Suprapubic skin (tissue), 4 donors: ENCODE measurements at regions not wholly inside any gene's neighbourhood (a gene's known extent, or its start where the extent isn't known, plus 50 kb on each side); places are given as distances from the start of the nearest gene placed in this dataset.

ENCODE experiments used
- DNase-seq, 2 donors: peaks; one replicate each; pipeline ENCODE4 v3.0.0-alpha.2; 2019; ENCODE audit warnings: low spot score in 2 of 2
- H3K27ac ChIP-seq: fragments of 200-600 bp; sonication (generic); one replicate; pipeline ENCODE4 v1.5.1; 2019
- H3K27me3 ChIP-seq: fragments of 200-600 bp; sonication (generic); one replicate; pipeline ENCODE4 v1.5.1; 2019
- H3K36me3 ChIP-seq: fragments of 200-600 bp; sonication (generic); one replicate; pipeline ENCODE4 v1.5.1; 2019
- H3K4me1 ChIP-seq: fragments of 200-600 bp; sonication (generic); one replicate; pipeline ENCODE4 v1.5.1; 2019
- H3K4me3 ChIP-seq: fragments of 200-600 bp; sonication (generic); one replicate; pipeline ENCODE4 v1.5.1; 2019; ENCODE audit warnings: mild to moderate bottlenecking
- H3K9me3 ChIP-seq: fragments of 200-600 bp; sonication (generic); one replicate; pipeline ENCODE4 v1.5.1; 2019
- EP300 ChIP-seq: sonication (generic); formaldehyde crosslinking; IDR thresholded peaks from one replicate; pipeline ENCODE4 v1.6.1; 2017; ENCODE audit warnings: antibody characterized with exemption
- POLR2A ChIP-seq, 2 donors: fragments of 450-650 bp; IDR thresholded peaks; one replicate each; pipeline ENCODE4 v1.6.1; 2017; ENCODE audit warnings: antibody characterized with exemption in 2 of 2, mild to moderate bottlenecking in 2 of 2, moderate library complexity in 2 of 2
- POLR2AphosphoS5 ChIP-seq, 3 donors: sonication (generic); formaldehyde crosslinking; IDR thresholded peaks; one replicate each; pipeline ENCODE4 v1.6.1; 2017; ENCODE audit warnings: antibody characterized with exemption in 3 of 3
- WGBS: methylation state at CpG from one replicate; pipeline ENCODE4 v1.1.5; 2018; 5-methylcytosine and 5-hydroxymethylcytosine counted together
- TF ChIP-seq, protein P1 (sequence below), 2 donors: fragments of 200-600 bp in 1 of 2; fragments of 450-650 bp in 1 of 2; sonication (generic) in 1 of 2; IDR thresholded peaks; one replicate each; pipeline ENCODE4 v1.5.1; 2016 to 2019; ENCODE audit warnings: antibody characterized with exemption in 2 of 2, mild to moderate bottlenecking in 1 of 2, moderate library complexity in 1 of 2

DNA sequence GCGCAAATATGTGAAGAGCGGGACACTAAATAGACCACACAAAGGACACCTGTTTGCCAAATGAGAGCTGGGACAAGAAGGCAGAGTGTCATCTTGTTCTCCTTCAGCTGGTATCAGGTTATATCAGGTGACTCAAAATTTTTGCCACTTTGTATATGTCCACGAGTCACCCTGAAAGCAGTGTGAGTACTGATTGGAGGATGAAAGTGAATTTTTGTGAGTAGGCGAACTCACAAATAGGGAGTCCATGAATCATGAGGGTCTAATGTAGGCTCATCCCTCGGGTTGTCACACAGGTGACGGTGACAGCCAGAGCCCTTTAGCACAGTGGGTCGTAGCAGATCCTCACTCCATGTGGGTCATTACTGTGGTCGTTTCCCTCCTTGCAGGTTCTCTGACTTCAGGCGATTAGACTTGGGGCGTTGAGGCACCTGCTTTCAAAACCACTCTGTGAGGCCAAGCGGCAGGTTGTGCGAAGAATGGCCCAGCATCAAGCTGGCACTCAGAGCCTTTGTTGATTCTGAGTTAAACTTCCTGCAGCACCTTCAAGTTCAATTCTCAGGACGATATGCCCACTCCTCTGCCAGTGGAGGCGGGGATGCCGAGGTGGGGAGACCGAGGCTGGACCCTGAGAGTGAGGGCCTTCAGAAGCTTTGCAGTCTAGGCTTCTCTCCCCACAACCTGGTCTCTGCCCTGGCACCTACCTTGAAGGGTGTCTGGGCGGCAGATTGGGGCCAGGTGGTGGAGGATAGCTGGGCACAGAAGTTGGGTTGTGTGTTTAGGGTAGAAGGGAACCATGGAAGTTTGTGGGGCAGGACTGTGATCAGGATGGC is 173.8 kb downstream of the SMAD6 start:
- Histone ChIP-seq H3K4me3 (no peak overlapping the region), H3K36me3 (no peaks in the 10 kb centered on the region), H3K27ac (no peak overlapping the region), H3K9me3 (no peaks in the 10 kb centered on the region), H3K27me3 (no peaks in the 10 kb centered on the region), H3K4me1 (peaks cover 18% of the 10 kb centered on the region)
- WGBS: 90% methylated on average over 17 of the region's 17 CpGs
- DNase-seq: no peak
- TF ChIP-seq, protein P1, sequence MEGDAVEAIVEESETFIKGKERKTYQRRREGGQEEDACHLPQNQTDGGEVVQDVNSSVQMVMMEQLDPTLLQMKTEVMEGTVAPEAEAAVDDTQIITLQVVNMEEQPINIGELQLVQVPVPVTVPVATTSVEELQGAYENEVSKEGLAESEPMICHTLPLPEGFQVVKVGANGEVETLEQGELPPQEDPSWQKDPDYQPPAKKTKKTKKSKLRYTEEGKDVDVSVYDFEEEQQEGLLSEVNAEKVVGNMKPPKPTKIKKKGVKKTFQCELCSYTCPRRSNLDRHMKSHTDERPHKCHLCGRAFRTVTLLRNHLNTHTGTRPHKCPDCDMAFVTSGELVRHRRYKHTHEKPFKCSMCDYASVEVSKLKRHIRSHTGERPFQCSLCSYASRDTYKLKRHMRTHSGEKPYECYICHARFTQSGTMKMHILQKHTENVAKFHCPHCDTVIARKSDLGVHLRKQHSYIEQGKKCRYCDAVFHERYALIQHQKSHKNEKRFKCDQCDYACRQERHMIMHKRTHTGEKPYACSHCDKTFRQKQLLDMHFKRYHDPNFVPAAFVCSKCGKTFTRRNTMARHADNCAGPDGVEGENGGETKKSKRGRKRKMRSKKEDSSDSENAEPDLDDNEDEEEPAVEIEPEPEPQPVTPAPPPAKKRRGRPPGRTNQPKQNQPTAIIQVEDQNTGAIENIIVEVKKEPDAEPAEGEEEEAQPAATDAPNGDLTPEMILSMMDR (IDR thresholded peaks at IDR 0.05): no peak
- TF ChIP-seq POLR2A (IDR thresholded peaks at IDR 0.05) (no peak), POLR2AphosphoS5 (IDR thresholded peaks at IDR 0.05) (no peak)

DNA sequence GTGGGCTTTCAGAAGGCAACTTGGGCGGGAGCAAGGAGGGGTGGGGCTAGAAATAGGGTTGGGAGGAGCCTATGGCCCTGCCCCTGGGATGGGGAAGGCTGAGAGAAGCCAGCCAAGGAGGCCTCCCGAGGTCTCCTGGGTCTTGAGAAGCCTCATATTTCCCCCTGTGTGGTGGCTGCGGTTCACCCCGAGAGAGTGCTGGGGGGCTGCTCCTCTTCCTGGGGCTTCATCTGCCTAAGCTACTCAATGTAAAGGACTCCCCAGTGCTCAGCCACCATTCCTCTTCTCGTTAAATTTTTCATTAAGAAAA is 174.3 kb downstream of the SMAD6 start:
- 79% methylated on average over 5 of the region's 5 CpGs for WGBS

DNA sequence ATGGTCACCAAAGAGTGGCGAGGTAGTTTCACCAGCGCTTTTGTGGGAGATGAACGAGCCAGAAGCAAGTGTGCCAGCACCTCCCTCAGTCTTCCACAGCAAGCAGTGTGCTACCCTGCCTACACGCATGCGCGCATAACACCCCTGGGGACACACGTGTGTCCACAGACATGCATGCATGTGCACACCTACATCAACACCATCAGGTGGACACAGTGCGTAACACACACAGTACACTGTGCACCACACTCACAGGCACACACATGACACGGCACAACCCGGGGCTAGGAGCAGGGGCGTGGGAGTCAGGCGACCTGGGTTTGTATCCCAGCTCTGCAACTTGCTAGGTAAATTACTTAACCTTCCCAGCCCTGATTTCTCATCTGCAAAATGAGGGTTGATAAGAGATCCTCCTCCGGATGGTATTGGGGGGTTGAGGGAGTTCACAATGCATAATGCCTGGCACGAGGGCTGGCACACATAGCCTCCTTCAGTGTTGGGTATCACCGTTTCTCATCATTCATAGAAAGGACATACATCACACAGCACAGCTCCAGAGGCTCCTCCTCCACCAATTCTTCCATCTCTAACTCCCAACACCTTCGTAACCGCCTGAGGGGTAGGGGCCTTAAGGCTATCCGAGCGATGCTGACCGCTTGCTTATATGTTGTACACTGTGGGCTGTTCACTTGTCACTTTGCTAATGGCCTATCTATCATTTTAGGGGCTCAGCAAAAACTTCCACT is 174.9 kb downstream of the SMAD6 start:
- DNase-seq: no peak

More for the DNA sequence above, 174.3 kb downstream of the SMAD6 start:
- Histone ChIP-seq H3K9me3 (no peaks in the 10 kb centered on the region), H3K27ac (no peak overlapping the region), H3K4me1 (peaks cover 18% of the 10 kb centered on the region), H3K4me3 (no peak overlapping the region), H3K27me3 (no peaks in the 10 kb centered on the region), H3K36me3 (no peaks in the 10 kb centered on the region)
- no peak for DNase-seq
- TF ChIP-seq POLR2A (IDR thresholded peaks at IDR 0.05) (no peak), EP300 (no peak), POLR2AphosphoS5 (IDR thresholded peaks at IDR 0.05) (no peak)
- TF ChIP-seq, protein P1 (IDR thresholded peaks at IDR 0.05): no peak

DNA sequence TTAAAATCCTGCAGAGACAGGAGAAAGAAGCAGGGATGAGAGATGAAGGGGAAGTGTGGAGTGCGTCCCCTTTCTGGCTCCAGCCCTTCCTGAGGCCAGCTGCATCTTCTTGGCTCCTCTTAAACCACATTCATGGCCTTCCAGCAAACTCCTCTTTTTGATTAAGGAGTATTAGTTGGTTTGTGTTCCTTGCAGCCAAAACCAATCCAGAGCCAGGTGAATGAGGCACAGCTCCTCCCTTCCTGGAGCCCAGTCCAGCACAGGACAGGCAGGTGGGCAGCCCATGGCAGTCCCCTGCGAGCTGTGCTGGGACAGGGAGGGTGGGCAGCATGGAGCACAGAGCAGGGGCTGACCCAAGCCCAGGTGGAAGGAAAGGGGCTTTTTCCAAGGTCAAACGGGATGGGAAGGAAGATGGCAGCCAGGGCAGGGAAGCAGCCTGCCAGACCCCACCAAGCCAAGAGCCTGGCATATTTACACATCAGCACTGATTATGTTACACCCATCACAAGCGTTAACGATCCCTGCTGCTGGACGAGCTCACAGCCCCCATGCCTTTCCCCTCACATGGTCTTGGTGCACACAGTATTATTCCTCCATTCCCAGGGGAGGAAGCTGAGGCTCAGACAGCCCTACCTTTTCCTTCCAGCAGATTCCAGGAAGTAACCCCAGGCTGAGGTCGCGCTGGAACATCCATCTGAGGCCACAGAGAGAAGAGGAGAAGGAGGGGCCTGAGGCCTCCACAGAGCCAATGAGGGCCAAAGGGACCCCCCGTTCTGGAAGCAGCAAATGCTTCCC is 175.6 kb downstream of the SMAD6 start:
- Histone ChIP-seq H3K4me1 (peaks cover 29% of the 10 kb centered on the region), H3K27me3 (no peaks in the 10 kb centered on the region), H3K9me3 (no peaks in the 10 kb centered on the region), H3K4me3 (no peak overlapping the region), H3K27ac (no peak overlapping the region), H3K36me3 (no peaks in the 10 kb centered on the region)
- no peak for TF ChIP-seq POLR2A (IDR thresholded peaks at IDR 0.05)
- no peak for TF ChIP-seq EP300
- no peak for TF ChIP-seq POLR2AphosphoS5 (IDR thresholded peaks at IDR 0.05)
- TF ChIP-seq, protein P1 (IDR thresholded peaks at IDR 0.05): no peak
- WGBS: 71% methylated on average over 8 of the region's 9 CpGs
- DNase-seq: no peak

More for the DNA sequence above, 174.9 kb downstream of the SMAD6 start:
- TF ChIP-seq POLR2AphosphoS5 (IDR thresholded peaks at IDR 0.05) (no peak), EP300 (no peak), POLR2A (IDR thresholded peaks at IDR 0.05) (no peak)
- TF ChIP-seq, protein P1 (IDR thresholded peaks at IDR 0.05): no peak
- no peaks in the 10 kb centered on the region for H3K9me3 ChIP-seq
- H3K4me3 ChIP-seq: no peak overlapping the region
- H3K4me1 ChIP-seq: peaks cover 22% of the 10 kb centered on the region
- no peak overlapping the region for H3K27ac ChIP-seq
- 81% methylated on average over 20 of the region's 20 CpGs for WGBS
- H3K36me3 ChIP-seq: no peaks in the 10 kb centered on the region
- H3K27me3 ChIP-seq: no peaks in the 10 kb centered on the region
